Gastroesophageal sphincter (tissue), 3 donors: ENCODE measurements at regions not wholly inside any gene's neighbourhood (a gene's known extent, or its start where the extent isn't known, plus 50 kb on each side); places are given as distances from the start of the nearest gene placed in this dataset.

ENCODE experiments used
- CTCF ChIP-seq, 4 experiments: fragments of 200-600 bp in 2 of 4; fragments of 450-650 bp in 2 of 4; sonication (generic) in 1 of 4; IDR thresholded peaks; one replicate each; pipeline ENCODE4 v1.5.1; 2017 to 2019; ENCODE audit warnings: antibody characterized with exemption in 4 of 4, mild to moderate bottlenecking in 2 of 4, moderate library complexity in 2 of 4
- EP300 ChIP-seq: sonication (generic); formaldehyde crosslinking; IDR thresholded peaks from one replicate; pipeline ENCODE4 v1.6.1; 2017; ENCODE audit warnings: antibody characterized with exemption, mild to moderate bottlenecking
- POLR2A ChIP-seq, 2 donors: fragments of 450-650 bp; IDR thresholded peaks; one replicate each; pipeline ENCODE4 v1.6.1; 2017; ENCODE audit warnings: antibody characterized with exemption in 2 of 2, mild to moderate bottlenecking in 2 of 2, moderate library complexity in 1 of 2
- POLR2AphosphoS5 ChIP-seq: sonication (generic); formaldehyde crosslinking; IDR thresholded peaks from one replicate; pipeline ENCODE4 v1.6.1; 2017; ENCODE audit warnings: antibody characterized with exemption

- TF ChIP-seq CTCF (IDR thresholded peaks at IDR 0.05) (no peak), POLR2AphosphoS5 (no peak), POLR2A (IDR thresholded peaks at IDR 0.05) (no peak), EP300 (no peak)
Observed at GRCh38 chr6:81228912-81229555, 523.4 kb downstream of the TENT5A start.
